HG02610 (cell line): ENCODE measurements at regions not wholly inside any gene's neighbourhood (a gene's known extent, or its start where the extent isn't known, plus 50 kb on each side); places are given as distances from the start of the nearest gene placed in this dataset.

Experiments
- ATAC-seq: cut with Tn5 transposase; IDR thresholded peaks from one replicate; pipeline ENCODE4 v1.9.1; 2021; ENCODE audit warnings: mild to moderate bottlenecking, moderate library complexity; ENCODE audit not compliant: unreplicated experiment

DNA sequence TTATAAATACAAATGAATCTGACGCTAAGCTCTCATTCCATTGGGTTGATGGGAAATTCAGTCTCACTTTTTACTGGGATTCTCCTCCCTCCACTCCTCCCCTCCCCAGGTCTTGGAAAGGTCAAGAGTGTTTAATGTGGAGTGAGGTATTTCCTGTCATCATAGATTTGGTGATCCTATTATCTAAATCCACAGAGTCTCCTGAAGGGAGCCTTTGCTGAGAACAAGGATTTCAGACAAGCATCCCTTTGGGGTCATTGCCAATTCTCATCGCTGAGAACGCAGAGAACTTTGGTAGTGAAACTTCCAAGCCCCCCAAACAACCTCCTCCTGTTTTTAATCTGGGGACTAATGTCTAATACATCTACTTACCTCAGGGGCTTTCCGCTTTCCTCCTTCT lies 297.9 kb downstream of the OTOL1 start:
- ATAC-seq, result no peak

DNA sequence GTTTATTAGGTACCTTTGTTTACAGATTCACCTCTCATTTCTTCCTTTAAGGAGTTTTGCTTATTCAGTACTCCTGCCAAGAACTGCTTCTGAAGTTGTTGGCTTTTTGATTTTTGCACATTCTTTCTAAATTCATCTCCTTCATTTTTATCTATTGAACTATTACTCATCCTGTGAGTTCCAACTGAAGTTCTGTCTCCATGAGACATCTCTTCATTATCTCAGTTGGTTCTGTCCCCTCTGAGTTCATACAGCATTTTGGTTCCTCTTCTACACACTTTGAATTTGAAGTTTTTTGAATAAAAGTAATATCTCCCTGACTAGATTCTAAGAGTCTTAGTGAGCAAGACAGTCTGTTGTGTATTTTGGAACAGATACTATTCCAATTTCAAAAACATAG lies 299.7 kb downstream of the OTOL1 start:
- ATAC-seq, result no peak

DNA sequence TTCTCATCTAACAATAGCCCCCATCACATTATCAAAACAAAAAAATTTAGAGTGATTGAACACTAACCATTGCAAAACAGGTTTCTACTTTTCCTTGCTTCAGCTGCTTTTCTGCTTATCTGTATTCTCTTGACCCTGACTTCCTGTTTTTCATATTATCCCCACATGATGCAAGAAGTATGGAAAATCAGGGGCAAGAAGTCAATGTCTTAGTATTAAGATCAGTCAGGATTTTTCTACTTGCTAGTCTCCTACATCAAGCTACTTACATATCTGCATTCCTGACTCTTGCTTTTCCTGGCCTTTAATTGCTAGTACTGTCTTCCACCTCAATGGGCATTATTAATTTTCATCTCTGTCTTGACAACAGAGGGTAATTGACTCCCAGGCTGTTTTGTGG lies 300.2 kb downstream of the OTOL1 start:
- no peak for ATAC-seq

DNA sequence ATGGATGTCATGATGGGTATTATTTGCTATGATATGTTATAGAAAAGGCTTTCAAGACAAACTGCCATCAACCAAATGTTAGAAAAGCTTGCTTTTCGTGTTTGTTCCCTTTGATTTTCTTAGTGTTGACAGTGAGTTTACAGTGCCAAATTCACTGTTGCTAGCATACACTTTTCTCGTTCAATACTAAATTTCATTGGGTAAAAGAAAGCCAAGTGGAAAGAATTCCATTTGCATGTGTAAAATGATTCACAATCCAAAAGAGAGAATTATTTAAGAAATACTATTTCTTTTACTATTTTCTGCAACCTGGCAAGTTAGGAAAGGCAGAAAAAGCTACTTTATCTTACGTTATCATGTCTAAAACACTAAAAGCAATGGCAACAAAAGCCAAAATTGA lies 301.4 kb downstream of the OTOL1 start:
- no peak for ATAC-seq

DNA sequence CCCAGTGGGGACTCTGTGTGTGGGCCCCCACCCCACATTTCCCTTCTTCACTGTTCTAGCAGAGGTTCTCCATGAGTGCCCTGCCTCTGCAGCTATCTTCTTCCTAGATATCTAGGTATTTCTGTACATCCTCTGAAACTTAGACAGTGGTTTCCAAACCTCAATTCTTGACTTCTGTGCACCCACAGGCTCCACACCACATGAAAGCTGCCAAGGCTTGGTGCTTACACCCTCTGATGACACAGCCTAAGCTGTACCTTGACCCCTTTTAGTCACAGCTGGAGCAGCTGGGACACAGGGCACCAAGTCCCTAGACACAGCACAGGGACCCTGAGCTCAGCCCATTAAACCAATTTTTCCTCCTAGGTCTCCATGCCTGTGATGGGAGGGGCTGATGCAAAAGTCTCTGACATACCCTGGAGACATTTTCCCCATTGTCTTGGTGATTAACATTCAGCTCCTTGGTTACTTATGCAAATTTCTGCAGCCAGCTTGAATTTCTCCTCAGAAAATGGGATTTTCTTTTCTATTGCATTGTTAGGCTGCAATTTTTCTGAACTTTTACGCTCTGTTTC lies 304.5 kb downstream of the OTOL1 start:
- peak; percentile 78 for ATAC-seq

DNA sequence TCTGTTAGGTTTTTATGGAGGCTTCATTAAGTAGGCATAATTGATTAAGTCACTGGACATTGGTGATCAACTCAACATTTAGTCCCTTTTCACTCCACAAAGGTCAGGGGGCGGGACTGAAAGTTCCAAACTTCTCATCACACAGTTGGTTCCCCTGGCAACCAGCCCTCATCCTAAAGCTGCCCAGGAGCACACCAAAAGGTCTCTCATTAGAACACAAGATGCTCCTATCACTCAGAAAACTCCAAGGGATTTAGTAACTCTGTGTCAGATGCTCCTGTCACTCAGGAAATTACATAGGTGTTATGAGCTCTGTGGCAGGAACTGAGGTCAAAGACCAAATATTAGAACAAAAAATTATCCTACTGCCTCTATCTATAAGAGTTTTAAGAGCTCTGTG lies 321.5 kb downstream of the OTOL1 start:
- ATAC-seq, result no peak

DNA sequence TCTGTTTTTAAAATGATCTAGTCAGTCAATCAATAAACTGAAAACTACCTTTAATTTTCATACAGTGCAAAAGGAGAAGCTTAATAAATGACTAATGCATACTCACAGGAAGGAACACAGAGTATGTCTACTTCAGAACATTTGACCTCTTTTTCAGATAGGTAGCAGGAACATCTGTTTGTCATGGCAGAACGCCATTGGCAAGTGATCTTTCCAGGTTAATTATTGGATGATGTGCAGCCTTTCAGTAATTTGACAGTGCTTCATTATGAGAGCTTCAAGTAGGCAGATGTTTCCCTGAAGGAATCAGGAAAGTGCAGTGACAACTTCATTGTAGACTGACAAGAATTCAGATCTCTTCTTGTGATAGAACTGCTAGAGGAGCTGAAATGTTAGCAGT lies 325.0 kb downstream of the OTOL1 start:
- no peak for ATAC-seq

DNA sequence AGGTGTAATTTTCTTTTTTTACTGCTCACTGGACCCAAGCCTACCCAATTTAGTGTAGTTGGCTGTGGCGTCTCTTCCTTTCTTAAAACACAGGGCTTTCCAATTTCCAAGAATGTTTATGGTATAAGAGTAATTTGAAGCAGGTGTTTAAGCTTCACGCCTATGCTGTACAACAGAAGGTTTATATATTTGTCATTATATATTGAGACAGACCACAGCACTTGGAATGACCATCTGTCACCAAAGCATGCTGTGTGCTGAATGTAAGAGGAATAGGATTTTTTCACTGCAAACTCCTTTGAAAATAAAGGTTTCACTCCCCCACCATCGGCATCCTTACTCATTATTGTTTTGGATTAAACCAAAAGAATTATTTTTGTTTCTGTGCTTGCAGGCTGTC lies 325.7 kb downstream of the OTOL1 start:
- no peak for ATAC-seq

DNA sequence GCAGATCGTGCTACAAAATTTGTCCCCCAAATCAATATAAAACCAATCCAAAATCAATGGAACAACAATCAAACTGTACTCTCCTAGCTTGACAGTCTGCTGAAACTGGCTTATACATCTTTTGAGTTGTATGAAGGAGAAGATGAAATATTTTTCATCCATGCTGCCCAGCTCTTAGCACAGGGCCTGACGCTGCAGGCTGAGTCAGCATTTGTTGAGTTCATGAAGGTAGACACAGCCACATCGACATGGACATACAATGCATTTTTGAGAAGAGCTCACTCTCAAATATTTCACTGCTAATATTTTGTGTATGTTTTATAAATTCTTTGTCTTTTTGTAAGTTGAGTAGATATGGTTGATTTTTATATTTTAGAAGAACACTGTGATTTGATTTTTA lies 327.3 kb downstream of the OTOL1 start:
- ATAC-seq, result no peak

DNA sequence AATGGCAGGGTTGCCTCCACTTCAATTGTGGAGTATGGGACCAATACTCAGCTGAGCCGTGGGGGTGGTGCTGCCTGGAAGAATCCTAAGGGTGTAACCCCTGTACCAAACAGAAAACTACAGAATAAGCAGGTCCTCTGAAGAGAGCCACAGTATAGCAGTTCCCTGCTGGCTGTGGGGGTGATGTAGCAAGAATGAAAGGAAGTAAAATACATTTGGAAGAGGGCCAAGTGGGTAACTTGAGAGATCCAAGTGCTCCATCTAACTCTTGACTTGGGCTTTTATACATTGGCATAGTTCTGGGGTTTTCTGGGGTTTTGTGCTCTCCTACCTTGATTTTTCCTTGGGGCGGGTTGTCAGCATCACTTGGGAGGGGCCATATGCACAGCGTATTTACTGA lies 341.4 kb downstream of the OTOL1 start:
- ATAC-seq, result no peak

DNA sequence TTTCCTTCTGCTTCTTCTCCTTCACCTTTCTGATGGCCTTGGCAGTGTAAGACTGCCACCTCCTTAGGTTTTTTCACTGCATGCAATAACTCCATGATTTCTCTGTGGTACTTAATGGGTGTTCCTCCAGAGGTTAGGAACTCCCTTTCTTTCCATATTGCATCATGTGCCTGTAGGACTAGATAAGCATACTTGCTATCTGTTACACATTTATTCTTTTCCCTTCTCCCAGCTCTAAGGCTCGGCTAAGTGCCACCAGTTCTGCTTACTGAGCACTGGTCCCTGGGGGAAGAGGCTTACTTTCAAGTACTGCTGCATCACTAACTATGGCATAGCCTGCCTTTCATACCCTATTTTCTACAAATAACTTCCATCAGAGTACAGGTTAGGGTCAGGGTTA lies 351.8 kb downstream of the OTOL1 start:
- no peak for ATAC-seq

DNA sequence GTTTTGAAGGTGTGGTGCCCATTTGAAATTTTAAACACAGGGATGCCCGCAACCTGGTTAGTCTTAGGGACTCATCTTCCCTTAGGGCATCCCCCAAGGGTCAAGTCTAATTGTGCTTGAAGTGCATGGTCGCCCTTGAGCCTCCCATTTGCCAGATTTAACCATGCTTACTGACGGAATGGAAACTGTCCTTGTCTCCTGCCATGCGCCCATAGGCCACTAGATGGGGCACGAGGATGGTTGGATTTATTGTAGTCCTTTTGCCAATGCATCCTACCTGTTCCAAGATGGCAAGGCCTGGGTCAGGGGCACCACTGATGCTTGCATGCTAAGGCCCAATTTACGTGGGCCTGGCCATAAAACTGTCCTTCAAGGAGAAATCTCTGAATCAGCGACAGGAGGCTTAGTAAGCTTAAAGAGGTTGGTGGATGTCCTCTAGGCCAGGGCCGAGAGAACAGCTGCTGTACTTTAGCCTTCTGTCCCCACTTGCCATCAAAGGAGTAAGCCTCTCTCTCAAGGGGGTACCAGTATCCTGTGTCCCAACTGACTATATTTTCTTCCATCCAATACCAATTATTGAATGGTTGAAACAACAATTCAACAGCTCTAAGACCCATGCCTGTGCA lies 355.4 kb downstream of the OTOL1 start:
- peak; percentile 90 for ATAC-seq

DNA sequence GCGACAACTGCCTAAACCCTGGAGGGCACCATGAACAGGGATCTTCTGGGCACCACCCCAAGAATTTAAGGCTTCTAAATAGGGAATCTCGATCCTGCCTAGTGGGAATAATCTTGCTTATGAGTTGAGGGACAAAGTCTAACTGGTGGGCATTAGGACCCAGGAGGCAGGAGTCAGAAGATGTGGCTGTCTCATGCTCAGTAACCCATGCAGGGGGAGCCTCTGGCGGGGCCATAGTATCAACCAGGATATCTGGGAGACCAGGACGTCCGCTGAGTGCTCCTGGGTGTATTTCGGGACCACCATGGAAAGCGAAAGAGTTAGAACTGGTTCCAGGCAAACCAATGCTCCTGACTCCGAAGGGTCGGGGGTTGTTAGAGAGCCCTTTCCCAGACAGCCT lies 356.1 kb downstream of the OTOL1 start:
- ATAC-seq, result no peak

DNA sequence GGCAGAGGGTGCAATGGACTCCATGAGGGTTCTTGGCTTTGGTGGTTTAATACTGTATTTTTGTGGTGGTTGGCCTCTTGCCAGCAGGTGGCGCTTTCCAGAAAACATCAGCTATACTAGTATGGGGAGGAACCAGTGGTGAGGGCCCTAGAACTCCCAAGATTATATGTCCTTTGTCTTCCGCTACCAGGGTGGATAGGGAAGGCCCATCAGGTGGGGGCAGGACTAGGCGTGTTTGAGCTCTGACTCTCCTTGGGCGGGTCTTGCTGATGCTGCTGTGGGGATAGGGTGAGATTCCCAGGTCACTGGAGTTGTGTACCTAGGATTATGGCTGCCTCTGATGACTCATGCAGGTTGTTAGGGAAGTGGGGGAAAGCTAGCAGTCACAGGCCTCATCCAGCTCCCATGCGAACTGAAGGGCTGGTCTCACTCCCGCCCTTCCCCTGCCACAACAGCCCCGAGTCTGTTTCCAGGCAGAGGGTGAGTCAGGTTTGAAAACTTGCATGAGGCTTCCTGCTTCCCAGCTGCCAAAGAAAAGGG lies 357.7 kb downstream of the OTOL1 start:
- peak; percentile 63 for ATAC-seq

DNA sequence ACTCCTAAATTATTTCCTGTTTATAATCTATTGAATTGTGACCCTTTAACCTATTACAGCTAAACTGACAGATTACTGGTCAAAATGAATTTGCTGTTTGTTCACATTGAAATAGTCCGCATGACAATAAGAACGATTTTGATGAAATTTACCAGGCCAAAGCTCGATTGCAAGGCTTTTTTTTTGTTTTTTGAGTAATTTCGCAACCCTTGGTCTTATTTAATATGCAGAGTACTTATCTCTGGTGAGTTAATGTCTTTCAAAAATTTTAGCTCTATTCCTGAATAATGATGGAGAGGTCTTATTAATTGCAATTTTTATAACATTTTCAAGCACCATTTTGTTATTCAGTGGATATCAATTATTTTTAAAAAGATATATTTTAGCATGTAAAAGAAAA lies 362.4 kb downstream of the OTOL1 start:
- ATAC-seq, result no peak

DNA sequence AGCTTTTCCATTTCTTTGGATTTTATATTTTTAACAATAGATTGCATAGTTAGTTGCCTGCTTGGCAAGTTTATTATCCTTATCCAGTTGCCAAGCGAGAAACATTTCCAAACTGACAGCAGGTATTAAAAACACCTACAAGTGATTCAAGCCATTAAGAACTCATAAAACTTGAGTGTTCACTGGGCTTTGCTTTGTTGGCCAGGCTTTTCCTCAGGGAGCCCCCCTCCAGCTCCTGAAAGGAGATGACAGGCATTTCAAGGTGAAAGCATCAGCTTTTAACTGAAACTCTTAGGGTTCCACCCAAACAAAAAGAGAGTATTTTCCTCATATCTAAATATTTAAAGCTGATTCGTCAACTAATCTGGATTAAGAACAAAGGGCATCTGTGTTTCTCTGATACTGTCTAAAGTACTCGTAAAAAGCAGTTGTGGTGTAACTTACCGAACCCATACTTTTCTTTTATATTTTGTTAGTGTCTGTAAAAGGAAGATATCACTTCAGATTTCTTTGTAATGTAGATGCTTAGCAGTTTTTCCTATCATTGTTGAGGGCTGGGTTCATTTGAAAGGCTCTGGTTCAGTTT lies 363.4 kb downstream of the OTOL1 start:
- no peak for ATAC-seq

DNA sequence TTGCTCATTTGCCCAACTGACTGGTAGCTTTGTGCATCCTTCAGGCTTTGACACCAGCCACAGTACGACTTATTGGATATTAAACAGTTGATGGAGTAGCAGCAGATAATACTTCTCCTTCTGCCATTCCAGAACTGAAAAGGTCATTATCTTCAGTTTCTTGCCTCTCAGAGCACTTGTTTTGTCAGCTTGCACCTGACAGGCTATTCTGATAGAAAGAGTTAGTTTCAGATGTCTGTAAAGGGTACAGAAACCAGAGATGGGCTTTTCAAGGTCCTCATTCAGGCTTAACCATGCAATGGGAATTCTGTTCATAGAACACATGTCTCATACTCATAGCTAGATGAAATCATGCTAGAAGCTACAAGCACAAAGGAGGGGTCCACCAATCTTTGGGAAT lies 367.2 kb downstream of the OTOL1 start:
- no peak for ATAC-seq

DNA sequence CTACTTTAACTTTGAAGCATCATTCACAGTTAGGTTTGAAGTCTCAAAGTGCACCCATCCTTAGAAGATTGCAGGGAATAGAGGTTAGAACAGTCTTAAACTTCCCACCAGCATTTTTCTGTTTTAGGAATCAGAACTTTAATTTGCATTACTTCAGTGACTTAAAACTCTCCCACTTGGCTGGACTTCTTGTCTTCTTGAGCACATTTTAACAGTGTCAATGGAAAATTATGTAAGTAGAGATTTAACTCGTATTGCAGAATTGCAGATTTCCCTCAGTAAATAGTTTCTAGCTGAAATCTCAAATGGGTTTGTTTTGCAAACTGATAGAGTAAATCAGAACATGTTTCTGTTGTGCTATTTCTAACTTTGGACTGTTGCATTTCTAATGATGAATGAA lies 369.6 kb downstream of the OTOL1 start:
- no peak for ATAC-seq

DNA sequence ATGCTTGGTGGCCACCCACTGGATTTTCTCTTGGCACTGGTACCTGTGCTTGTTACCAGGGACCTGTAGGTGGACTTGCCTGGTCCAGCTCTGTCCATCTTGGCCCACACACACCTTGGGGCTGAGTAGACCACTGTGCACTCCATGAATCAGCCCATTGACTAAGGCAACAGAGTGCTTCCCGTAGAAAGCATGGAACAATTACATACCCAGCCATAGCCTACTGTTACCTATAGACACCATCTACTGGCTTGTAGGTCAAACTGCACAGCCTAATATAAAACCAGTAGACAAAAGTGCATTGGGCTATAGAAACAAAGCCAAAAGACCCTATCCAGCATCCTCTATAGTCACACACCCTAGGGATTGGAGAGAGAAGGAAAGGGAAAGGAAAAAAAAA lies 378.9 kb downstream of the OTOL1 start:
- ATAC-seq, result no peak

DNA sequence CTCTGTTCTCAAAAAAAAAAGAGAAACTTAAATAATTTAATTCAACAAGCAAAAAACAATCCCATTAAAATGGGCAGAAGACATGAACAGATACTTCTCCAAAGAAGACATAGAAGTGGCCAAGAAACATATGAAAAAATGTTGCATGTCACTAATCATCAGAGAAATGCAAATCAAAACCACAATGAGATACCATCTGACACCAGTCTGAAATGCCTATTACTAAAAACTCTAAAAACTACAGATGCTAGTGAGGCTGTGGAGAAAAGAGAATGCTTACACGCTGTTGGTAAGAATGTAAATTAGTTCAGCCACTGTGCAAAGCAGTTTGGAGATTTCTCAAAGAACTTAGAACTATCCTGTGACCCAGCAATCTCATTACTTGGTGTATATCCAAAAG lies 382.9 kb downstream of the OTOL1 start:
- ATAC-seq, result peak; percentile 36

DNA sequence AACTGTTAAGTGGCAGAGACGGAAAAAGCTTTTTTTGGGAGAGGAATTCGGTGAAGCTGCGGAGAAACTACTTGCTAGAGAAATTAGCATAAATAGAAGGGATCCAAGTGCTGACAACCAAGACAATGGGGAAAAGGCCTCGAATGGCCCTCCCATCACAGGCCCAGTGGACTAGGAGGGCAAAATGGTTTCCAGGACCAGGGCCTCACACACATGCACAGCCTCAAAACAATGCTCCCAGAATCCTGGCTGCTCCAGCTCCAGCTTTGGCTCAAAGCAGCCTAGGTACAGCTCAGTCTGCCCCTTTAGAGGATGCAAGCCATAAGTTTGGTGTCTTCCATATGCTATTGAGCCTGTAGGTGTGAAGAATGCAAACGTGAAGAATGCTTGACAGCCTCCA lies 388.2 kb downstream of the OTOL1 start:
- ATAC-seq, result no peak

DNA sequence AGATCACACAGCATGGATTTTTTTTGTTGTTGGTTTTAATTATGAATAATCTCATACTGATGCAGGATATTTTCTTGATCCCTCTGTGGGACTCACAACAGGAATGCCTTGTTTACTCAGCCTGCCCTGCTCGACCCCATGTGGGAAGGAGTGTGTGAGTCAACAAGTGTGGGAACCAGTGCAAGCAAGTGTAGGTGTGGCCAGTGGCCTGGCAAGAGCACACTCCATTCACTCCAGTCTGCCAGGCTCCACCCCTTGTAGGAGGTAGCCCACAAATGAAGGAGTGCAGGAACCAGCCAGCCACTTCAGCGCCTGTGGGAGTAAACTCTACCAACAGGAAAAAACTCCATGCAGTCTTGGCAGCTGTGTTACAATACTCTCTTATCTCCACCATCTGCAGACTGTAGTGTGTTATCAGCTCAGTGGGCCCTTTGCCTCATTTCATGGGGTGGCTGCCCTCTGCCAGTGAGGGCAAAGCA lies 393.6 kb downstream of the OTOL1 start:
- no peak for ATAC-seq
